Stimulated activated CD4-positive, alpha-beta T cell treated with anti-CD3 and anti-CD28 coated beads, Interleukin-2, amount 100 ng/mL, for 4 hours (primary cell): ENCODE measurements at regions not wholly inside any gene's neighbourhood (a gene's known extent, or its start where the extent isn't known, plus 50 kb on each side); places are given as distances from the start of the nearest gene placed in this dataset.

ENCODE experiments used
- DNase-seq: peaks from one replicate; pipeline ENCODE4 v3.0.0-alpha.2; 2020; ENCODE audit warnings: low read depth

DNA sequence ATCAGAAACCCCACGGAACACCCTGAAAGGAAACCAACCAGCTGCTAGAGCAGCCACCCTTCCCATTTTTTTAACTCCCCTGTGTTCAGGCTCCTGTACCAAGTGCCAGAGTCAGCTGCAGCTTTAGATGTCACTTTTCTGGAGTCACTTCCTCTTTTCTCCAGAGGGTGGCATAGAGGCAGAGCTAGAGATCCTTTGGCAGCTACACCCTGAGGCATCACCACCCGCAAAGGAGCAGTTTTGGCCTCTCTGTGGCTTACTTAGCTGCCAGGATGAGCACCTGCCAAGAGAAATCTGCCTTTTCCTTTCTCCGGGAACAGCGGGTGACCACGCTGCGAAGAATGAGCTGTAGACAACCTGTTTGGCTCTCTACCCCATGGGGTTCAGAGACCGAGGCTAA, 58.0 kb upstream of the CHRDL1 start:
- DNase-seq: no peak

- no peak for DNase-seq
Observed at GRCh38 chrX:110852180-110852579, 56.6 kb upstream of the CHRDL1 start.

GRCh38 chrX:110851780-110852179, 56.2 kb upstream of the CHRDL1 start:
- no peak for DNase-seq

- peak; percentile 0 for DNase-seq
Observed at GRCh38 chrX:110847334-110847733, 51.7 kb upstream of the CHRDL1 start.

- no peak for DNase-seq
Observed at GRCh38 chrX:110846071-110846470, 50.5 kb upstream of the CHRDL1 start.
